ENCODE measurements at regions not wholly inside any gene's neighbourhood (a gene's known extent, or its start where the extent isn't known, plus 50 kb on each side); places are given as distances from the start of the nearest gene placed in this dataset.

DNA sequence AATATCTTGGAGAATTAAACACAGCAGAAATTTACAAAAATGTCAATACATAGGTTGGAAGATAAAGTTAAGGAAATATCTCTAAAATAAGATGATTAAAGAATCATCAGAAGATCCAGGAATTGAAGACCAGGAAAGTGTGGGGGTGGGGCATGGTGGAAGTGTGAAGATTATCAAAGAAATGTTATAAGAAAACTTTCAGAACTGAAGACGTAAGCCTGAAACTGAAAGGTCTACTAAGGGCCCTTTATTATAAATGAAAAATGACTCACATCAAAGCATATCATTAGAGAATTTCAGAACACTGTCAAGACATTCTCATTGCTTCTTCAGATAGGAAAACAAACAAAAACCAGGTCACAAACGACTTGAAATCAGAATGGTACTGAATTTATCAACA, 92.4 kb upstream of the DPT start:
- no peaks in the 10 kb centered on the region for H3K27me3 ChIP-seq (replicated peaks; ENCODE audit: insufficient read depth)
- no peak overlapping the region for H3K4me3 ChIP-seq
- no peaks in the 10 kb centered on the region for H3K9me3 ChIP-seq
- DNase-seq (ENCODE audit: low spot score) (no peak), ATAC-seq (ENCODE audit: insufficient number of reproducible peaks, low FRiP score, low read depth) (no peak)
- no peaks in the 10 kb centered on the region for H3K4me1 ChIP-seq (ENCODE audit: control insufficient read depth in 1 of 2, low read depth in 2 of 2)
- no peak overlapping the region for H3K27ac ChIP-seq
- TF ChIP-seq, protein P1, sequence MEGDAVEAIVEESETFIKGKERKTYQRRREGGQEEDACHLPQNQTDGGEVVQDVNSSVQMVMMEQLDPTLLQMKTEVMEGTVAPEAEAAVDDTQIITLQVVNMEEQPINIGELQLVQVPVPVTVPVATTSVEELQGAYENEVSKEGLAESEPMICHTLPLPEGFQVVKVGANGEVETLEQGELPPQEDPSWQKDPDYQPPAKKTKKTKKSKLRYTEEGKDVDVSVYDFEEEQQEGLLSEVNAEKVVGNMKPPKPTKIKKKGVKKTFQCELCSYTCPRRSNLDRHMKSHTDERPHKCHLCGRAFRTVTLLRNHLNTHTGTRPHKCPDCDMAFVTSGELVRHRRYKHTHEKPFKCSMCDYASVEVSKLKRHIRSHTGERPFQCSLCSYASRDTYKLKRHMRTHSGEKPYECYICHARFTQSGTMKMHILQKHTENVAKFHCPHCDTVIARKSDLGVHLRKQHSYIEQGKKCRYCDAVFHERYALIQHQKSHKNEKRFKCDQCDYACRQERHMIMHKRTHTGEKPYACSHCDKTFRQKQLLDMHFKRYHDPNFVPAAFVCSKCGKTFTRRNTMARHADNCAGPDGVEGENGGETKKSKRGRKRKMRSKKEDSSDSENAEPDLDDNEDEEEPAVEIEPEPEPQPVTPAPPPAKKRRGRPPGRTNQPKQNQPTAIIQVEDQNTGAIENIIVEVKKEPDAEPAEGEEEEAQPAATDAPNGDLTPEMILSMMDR (IDR thresholded peaks at IDR 0.05), result no peak
- H3K36me3 ChIP-seq, result no peaks in the 10 kb centered on the region

DNA sequence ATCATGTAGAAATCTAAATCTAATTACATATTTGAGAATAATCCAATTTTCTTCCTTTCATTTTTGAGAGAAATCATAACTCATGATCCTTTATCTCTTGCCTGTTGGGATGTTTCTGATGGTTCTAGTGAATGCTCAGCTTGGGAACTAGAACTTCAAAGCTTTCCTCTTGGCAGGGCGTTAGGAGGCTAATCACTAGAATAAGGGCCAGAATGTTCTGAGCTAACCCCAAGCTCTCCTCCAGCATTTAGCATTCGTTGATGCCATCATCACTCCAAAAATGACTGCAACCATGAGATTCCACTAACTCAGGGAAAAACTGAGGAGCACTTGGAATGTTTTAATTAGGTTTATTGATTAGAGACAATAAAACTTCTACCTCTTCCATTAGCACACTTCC, 93.9 kb upstream of the DPT start:
- Histone ChIP-seq H3K9me3 (no peaks in the 10 kb centered on the region), H3K27me3 (replicated peaks; ENCODE audit: insufficient read depth) (no peaks in the 10 kb centered on the region), H3K27ac (no peak overlapping the region), H3K4me1 (ENCODE audit: control insufficient read depth in 1 of 2, low read depth in 2 of 2) (no peaks in the 10 kb centered on the region), H3K36me3 (no peaks in the 10 kb centered on the region), H3K4me3 (no peak overlapping the region)
- no peak for DNase-seq (ENCODE audit: low spot score)
- no peak for ATAC-seq (ENCODE audit: insufficient number of reproducible peaks, low FRiP score, low read depth)
- TF ChIP-seq, protein P1 (IDR thresholded peaks at IDR 0.05), result no peak

DNA sequence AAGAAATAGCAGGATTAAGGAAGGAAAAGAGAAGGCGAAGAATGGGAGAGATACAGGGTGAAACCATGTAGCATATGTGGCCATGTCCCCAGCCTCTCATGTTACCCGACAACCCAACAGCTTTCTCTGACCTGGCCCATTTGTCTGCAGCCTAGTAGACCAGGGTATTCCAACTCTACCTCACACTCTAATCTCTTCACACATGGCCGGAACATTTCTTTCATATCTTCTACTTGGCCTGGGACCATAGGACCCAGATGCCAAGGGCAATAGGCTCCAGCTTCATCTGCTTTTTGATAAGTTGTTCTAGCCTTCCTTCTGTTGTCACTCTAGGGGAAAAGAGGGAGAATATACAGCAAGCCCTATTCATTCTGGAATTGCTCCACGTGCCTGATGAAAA, 95.0 kb upstream of the DPT start:
- no peaks in the 10 kb centered on the region for H3K36me3 ChIP-seq
- H3K9me3 ChIP-seq, result no peaks in the 10 kb centered on the region
- ATAC-seq (ENCODE audit: insufficient number of reproducible peaks, low FRiP score, low read depth) (no peak), DNase-seq (ENCODE audit: low spot score) (no peak)
- H3K4me3 ChIP-seq, result no peak overlapping the region
- no peaks in the 10 kb centered on the region for H3K4me1 ChIP-seq (ENCODE audit: control insufficient read depth in 1 of 2, low read depth in 2 of 2)
- TF ChIP-seq, protein P1 (IDR thresholded peaks at IDR 0.05), result no peak
- no peak overlapping the region for H3K27ac ChIP-seq
- no peaks in the 10 kb centered on the region for H3K27me3 ChIP-seq (replicated peaks; ENCODE audit: insufficient read depth)

DNA sequence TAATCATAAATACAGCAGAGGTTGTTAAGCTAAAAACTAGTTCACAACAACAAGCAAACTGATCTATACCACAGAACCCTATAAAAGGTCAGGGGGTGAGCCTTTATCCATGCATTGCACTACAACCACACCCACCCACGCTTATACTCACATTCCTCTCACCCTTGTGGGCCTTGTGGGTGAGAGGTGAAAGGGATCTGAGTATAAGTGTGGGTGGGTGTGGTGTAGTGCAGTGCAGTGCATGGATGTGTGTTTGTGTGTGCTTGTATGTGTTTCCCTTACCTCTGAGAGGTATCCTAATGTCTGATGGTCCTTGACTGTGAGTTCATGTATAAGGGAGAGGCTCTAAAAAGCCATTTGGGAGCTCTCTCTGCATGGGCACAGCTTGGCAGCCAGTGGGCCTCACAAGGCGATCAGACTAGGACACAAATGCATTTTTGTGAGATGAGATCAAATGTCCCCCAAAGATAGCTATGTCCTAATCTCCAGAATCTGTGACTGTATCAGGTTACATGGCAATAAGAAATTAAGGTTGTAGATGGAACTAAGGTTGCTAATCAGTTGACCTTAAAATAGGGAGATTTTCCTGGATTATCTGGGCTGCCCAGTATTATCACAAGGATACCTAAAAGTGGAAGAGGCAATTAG, 95.5 kb upstream of the DPT start:
- TF ChIP-seq, protein P1 (IDR thresholded peaks at IDR 0.05), result no peak
- no peak for DNase-seq (ENCODE audit: low spot score)
- Histone ChIP-seq H3K27me3 (replicated peaks; ENCODE audit: insufficient read depth) (no peaks in the 10 kb centered on the region), H3K36me3 (no peaks in the 10 kb centered on the region), H3K9me3 (no peaks in the 10 kb centered on the region), H3K4me3 (no peak overlapping the region), H3K4me1 (ENCODE audit: control insufficient read depth in 1 of 2, low read depth in 2 of 2) (no peaks in the 10 kb centered on the region), H3K27ac (no peak overlapping the region)
- no peak for ATAC-seq (ENCODE audit: insufficient number of reproducible peaks, low FRiP score, low read depth)

DNA sequence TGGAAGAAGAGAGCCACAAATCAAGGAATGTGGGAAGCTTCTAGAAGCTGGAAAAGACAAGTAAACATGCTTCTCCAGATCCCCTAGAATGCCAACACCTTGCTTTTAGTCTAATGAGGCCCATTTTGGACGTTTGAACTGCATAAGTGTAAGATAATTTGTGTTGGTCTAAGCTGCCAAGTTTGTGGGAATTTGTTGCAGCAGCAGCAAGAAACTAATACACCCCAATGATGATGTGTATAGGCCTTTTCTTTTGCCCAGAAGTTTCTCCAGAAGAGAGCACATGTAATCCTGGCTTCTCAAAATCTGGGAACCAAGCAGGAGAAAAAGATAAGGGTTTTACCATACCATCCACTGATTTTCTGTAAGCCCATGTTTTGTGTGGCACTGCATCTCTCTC, 96.1 kb upstream of the DPT start:
- no peaks in the 10 kb centered on the region for H3K27me3 ChIP-seq (replicated peaks; ENCODE audit: insufficient read depth)
- TF ChIP-seq, protein P1 (IDR thresholded peaks at IDR 0.05), result no peak
- H3K36me3 ChIP-seq, result no peaks in the 10 kb centered on the region
- no peak overlapping the region for H3K4me3 ChIP-seq
- no peak overlapping the region for H3K27ac ChIP-seq
- ATAC-seq (ENCODE audit: insufficient number of reproducible peaks, low FRiP score, low read depth) (no peak), DNase-seq (ENCODE audit: low spot score) (no peak)
- no peaks in the 10 kb centered on the region for H3K4me1 ChIP-seq (ENCODE audit: control insufficient read depth in 1 of 2, low read depth in 2 of 2)
- no peaks in the 10 kb centered on the region for H3K9me3 ChIP-seq

Measured in thoracic aorta (tissue), 2 donors.